DMS153 (cell line): ENCODE measurements at regions not wholly inside any gene's neighbourhood (a gene's known extent, or its start where the extent isn't known, plus 50 kb on each side); places are given as distances from the start of the nearest gene placed in this dataset.

Source experiments
- DNase-seq: peaks from one replicate; lab custom pipeline; 2025; lab: John Stamatoyannopoulos, UW

GRCh38 chr5:105581988-105582690 is 2019.5 kb upstream of the NUDT12 start:
- no peak for DNase-seq

GRCh38 chr5:105573575-105573974 is 2011.0 kb upstream of the NUDT12 start:
- no peak for DNase-seq

GRCh38 chr5:105565531-105565930 is 2002.9 kb upstream of the NUDT12 start:
- no peak for DNase-seq

- no peak for DNase-seq
These were observed 2001.3 kb upstream of the NUDT12 start for GRCh38 chr5:105563842-105564241.

DNA sequence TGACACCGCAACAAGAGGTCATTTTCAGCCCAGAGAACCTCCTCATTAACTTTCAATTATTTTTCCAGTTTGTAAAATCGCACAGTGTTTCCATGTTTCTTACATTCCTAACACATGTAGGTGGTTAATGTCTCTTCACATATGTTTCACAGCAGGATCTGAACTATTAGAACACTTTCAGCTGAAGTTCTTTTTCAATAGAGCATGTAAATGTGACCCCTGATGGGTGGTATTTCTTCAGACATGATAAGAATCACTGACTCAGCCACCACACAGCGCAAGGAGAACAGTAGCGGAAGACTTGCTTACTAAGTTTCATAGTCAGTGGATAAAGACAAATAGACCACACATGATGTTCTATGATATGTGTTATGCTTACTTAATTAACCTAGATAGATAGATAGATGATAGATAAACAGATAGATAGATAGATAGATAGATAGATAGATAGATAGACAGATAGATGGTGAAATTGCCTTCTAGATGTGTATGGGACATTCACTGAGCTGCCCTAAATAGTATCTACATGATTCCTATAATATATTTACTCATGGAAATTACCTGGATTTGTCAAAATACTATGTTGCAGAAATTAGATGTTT is 1992.1 kb upstream of the NUDT12 start:
- DNase-seq, result no peak

DNA sequence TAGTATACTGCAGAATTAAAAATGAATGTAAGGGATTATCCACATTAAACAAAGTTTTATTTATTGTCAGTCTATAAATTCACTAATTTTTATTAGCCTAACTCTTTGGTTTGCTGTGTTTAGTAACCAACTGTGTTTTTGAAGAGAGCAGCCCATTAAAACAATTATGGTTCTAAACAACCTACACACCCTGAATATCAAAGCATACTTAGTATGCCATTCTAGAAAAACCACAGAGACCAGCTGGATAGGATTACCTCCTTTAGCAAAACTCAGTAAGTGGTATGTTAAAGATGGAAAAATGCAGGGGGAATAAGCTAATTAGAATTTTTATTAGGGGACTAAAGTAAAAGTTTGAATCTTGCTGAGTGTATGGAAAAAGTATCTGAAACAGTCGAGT is 1981.7 kb upstream of the NUDT12 start:
- no peak for DNase-seq

- no peak for DNase-seq
These were observed 1974.1 kb upstream of the NUDT12 start for GRCh38 chr5:105536675-105537074.

DNA sequence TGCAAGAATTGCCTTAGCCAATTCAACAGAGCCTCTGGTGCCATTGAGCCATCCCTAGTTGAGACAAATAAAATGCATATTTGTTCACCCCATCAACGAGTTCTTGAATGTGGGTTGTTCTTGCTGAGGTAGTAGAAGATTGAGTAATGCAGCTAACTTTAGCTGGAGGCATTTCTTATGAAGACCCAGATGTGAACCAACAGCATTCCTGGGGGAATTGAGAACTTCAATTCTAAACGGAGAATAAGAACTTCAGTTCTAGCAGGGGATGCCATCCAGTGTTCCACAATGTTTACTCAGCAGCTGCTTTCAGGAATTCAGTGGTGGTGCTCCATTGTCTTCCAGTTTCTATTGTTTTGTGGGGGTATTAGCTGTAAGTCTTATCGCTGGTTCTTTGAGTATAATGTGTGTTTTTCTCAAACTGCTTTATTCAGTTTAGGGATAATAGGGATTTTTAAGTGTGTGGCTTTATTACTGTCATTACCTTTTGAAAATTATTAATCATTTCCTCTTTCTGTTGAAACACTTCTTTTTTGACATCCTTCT is 1968.2 kb upstream of the NUDT12 start:
- DNase-seq, result no peak

- DNase-seq, result no peak
These were observed 1967.3 kb upstream of the NUDT12 start for GRCh38 chr5:105529851-105530250.

- no peak for DNase-seq
These were observed 1945.9 kb upstream of the NUDT12 start for GRCh38 chr5:105508519-105508918.

DNA sequence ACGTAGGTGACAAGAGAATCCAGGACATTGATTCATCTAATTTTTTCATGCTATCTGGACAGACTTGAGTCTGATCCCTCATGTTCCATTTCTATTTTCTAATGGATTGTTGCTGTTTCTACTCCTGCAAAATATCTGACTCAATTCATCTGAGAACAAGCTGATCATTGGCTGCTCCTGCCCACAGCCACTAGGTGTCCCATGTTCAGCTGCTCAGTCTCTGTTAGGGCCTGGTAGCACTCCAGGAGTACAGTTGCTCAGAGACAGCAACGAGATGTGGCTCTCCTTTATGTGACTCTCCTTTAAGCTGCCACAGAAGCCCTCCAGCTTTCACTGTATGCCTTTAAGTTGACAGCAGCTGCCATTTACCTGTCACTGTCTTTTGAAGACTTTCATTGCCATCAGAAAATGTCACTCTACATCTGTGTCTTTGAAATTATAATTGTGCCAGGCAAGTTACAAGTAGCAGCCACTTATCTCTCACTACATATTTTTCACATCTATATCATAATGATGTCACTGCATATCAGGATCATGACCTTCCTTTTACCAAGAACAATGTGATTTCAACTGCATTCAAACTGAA is 1944.2 kb upstream of the NUDT12 start:
- no peak for DNase-seq

DNA sequence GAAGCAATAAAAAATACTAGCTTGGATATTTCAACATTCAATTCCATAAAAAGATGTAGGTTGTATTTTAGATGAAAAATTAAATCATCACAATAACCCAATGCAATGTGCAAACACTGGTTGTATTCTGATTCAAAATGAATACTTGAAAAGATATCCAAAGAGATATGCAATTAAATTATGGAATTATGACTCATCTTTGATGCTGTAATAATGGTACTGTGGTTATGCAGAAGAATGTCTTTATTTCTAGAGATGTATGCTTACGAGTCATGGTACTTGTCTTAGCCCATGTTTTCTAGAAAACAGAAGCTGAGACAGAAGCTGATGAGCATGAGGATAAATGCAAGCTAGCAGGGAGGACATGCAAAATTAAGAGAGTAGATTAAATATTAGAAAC is 1941.4 kb upstream of the NUDT12 start:
- no peak for DNase-seq

GRCh38 chr5:105501315-105501714 is 1938.7 kb upstream of the NUDT12 start:
- DNase-seq, result no peak

DNA sequence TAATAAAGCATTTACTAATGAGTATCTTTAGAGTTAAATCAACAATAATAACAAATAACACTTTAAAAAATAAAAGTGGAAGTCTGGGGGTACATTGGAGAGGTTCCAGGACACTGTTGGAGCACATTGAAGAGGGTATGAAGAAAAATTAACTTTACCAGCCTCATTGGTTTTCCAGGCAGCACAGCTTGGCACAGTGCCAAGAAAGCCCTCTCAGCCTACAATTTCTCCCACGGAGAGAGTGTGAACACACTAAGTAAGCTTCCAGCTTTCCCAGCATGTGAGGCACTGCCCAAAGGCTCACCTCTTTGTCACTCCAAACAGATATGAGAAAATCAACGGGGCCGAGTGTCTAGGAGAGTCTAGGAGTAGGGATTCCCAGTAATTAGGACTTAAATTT is 1912.8 kb upstream of the NUDT12 start:
- no peak for DNase-seq

DNA sequence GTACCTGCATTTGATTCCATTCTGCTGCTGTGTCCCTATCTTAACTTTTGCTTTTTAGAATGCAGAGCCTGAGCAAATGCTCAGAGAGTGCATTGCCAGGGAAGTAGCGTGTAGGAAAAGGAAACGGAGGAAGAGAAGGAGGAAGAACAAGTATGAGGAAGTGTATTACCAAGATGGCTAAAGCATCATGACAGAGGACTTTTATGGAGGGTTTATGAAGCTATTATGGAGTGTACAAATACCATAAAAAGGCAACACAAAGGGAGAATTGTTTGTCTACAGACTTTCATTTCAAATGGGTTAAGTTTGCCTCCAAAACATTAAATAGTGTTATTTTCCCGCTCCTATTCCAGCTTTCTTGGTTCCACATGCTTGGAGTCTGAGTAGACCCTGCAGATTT is 1899.8 kb upstream of the NUDT12 start:
- no peak for DNase-seq

GRCh38 chr5:105460721-105461120 is 1898.1 kb upstream of the NUDT12 start:
- DNase-seq, result no peak

DNA sequence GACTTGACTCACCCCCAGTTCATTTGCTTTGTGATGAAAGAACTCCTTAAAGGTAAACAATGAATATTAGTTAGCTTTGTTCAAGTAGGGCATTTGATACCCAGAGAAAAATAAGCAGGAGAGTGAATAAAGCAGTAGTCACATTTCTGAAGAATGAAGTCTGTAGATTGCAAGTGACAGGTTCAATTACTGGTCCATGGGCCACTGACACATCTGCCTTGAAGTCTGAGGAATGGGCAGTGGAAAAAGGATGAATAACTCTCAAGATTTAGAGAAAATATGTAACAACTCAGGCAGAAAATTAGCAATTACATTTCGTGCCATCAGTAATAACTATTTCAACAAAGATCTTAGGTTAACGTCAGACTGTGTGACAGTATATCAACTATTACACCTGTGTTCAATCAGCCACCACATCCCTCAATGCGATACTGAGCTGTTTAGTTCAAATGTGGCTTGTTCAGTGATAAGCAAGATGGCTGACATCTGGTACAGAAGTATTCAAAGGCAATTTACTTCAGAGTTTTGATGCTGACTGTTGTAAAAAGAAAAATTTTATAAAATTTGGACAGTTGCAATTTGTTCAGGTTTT is 1890.7 kb upstream of the NUDT12 start:
- DNase-seq, result no peak

DNA sequence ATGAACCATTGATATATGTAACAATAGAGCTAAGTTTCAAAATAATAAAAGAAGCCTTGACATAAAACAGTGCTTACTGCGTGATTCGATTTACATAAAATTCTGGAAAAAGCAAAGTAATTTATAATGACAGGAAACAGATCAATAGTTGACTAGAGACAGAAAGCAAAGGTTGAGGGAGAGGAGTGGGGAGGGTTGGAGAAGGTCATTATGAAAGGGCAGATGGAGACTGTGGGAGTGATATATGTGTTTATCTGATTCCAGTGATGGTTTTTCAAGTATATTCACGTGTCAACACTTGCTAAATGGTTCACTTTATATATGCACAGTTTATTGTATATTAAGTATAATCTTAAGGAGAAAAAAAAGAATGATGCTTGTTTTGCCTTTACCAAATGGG is 1885.7 kb upstream of the NUDT12 start:
- no peak for DNase-seq

DNA sequence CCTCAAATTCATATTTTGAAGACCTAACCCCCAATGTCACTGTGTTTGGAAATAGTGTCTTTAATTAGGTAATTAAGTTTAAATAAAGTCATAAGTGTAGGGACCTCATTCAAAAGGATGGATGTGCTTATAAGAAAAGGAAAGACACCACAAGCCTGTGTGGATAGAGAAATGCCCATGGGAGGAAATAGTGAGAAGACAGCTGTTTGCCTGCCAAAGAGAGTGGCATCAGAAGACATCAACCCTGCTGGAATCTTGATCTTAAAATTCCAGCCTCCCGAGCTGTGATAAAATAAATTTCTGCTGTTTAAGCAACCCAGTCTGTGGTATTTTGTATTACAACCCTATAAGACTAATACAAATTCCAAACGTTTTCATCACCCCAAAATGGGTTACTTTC is 1867.9 kb upstream of the NUDT12 start:
- no peak for DNase-seq

DNA sequence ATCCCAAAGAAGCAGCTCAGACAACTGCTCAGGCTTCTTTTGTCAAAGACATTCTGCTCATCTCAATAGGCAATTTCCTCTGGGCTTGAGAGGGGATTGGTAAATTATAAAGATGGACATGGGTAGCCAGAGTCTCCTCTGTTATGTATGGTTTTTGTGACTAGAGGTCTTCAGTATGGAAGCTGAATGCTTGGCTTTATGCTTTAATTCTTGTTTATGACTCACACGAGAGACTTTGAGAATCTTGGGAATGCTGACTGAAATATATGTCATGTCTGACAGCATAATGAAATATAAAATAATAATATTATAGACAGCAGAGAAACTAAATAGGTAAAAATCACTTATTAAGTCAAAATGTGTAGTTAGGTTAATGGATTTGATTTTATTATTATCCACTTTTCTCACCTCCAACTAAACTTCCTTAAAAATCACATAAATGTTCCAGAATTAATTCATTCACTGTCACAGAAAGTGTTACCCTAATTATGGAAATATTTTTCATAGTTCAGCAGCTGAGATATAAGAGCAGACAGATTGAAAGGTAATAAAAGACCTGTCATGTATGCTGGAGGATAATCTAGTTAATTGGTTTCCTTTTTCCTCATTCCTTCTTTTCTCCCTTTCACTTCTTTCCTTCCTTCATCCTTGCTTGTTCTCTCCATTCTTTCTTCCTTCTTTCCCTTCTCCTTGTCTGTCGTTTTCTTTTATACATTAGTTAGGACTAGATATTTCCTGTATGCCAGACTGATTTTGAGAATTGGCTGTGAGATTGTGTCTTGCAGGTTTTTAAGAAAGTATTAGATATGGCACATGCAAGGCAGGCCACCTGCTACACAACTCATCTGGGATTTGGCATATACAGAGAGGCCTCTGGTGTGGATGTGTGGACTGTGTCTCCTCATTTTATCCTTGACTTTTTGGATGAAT is 1866.1 kb upstream of the NUDT12 start:
- no peak for DNase-seq

- no peak for DNase-seq
These were observed 1851.5 kb upstream of the NUDT12 start for GRCh38 chr5:105414067-105414466.

GRCh38 chr5:105413406-105413990 is 1850.9 kb upstream of the NUDT12 start:
- no peak for DNase-seq
